Body of pancreas (tissue), 4 donors: ENCODE measurements at regions not wholly inside any gene's neighbourhood (a gene's known extent, or its start where the extent isn't known, plus 50 kb on each side); places are given as distances from the start of the nearest gene placed in this dataset.

Experiments used
- ATAC-seq: fragments of 150-250 bp; one replicate; pipeline ENCODE4 v1.9.1; 2016
- DNase-seq, 4 donors: peaks; one replicate each; pipeline ENCODE4 v3.0.0-alpha.2; 2019
- H3K27ac ChIP-seq, 4 donors: fragments of 200-600 bp; sonication (generic); 1 replicate in 3 of 4; 2 replicates in 1 of 4; pipeline versions ENCODE4 v1.5.1 to v1.6.1; 2016 to 2019; ENCODE audit warnings: mild to moderate bottlenecking in 1 of 4, mixed read lengths in 1 of 4, moderate library complexity in 1 of 4
- H3K27me3 ChIP-seq, 2 donors: fragments of 200-600 bp; sonication (generic); one replicate each; pipeline ENCODE4 v1.6.0; 2016; ENCODE audit warnings: mild to moderate bottlenecking in 1 of 2
- H3K36me3 ChIP-seq, 2 donors: fragments of 200-600 bp; sonication (generic); replicated peaks in 1 of 2; 2 replicates each; pipeline ENCODE4 v1.5.1; 2016; ENCODE audit warnings: low read depth in 2 of 2; ENCODE audit not compliant: insufficient read depth in 1 of 2
- H3K4me1 ChIP-seq: fragments of 200-600 bp; sonication (generic); one replicate; pipeline ENCODE4 v1.6.0; 2016
- H3K4me3 ChIP-seq, 2 donors: fragments of 200-600 bp; sonication (generic); 1 replicate in 1 of 2; 2 replicates in 1 of 2; pipeline ENCODE4 v1.5.1; 2016 to 2019
- H3K9me3 ChIP-seq, 3 donors: fragments of 200-600 bp; sonication (generic); 1 replicate in 2 of 3; 2 replicates in 1 of 3; pipeline ENCODE4 v1.5.1; 2016
- CTCF ChIP-seq, 7 experiments: fragments of 450-650 bp in 4 of 7; fragments of 200-600 bp in 3 of 7; sonication (generic) in 3 of 7; IDR thresholded peaks; one replicate each; pipeline ENCODE4 v1.5.1; 2016 to 2019; ENCODE audit warnings: antibody characterized with exemption in 7 of 7
- POLR2A ChIP-seq, 3 donors: fragments of 450-650 bp; IDR thresholded peaks; one replicate each; pipeline ENCODE4 v1.6.1; 2016; ENCODE audit warnings: antibody characterized with exemption in 3 of 3, mild to moderate bottlenecking in 2 of 3
- WGBS, 2 donors: methylation state at CpG; one replicate each; pipeline ENCODE4 v1.1.5; 2017; 5-methylcytosine and 5-hydroxymethylcytosine counted together
- intact Hi-C: fragments of 100-400 bp; cut with DNase I; formaldehyde crosslinking; loops from one replicate; pipeline ENCODE4 v1.15.1; 2023

GRCh38 chr6:44043479-44044153 lies 83.6 kb downstream of the MRPL14 start:
- Histone ChIP-seq H3K4me3 (no peak overlapping the region), H3K27me3 (no peaks in the 10 kb centered on the region), H3K4me1 (peaks cover 13% of the 10 kb centered on the region), H3K36me3 (no peaks in the 10 kb centered on the region), H3K27ac (no peak overlapping the region), H3K9me3 (no peaks in the 10 kb centered on the region)
- DNase-seq (no peak), ATAC-seq (no peak)
- TF ChIP-seq POLR2A (IDR thresholded peaks at IDR 0.05) (no peak), CTCF (IDR thresholded peaks at IDR 0.05) (no peak)
- intact Hi-C loops = no loop called here
- WGBS, 2 donors = 56 to 85% methylated on average over 2 of the region's 2 CpGs

- H3K27ac ChIP-seq = no peak overlapping the region
- H3K27me3 ChIP-seq = no peaks in the 10 kb centered on the region
- intact Hi-C loops = no loop called here
- no peak for TF ChIP-seq CTCF (IDR thresholded peaks at IDR 0.05)
- TF ChIP-seq POLR2A (IDR thresholded peaks at IDR 0.05) = no peak
- H3K9me3 ChIP-seq = no peaks in the 10 kb centered on the region
- 52 to 77% methylated on average over 1 of the region's 1 CpG for WGBS, 2 donors
- H3K4me3 ChIP-seq = no peak overlapping the region
- DNase-seq = no peak
- H3K4me1 ChIP-seq = peaks cover 13% of the 10 kb centered on the region
- no peaks in the 10 kb centered on the region for H3K36me3 ChIP-seq
- ATAC-seq = peak; percentile 34
These were observed 84.2 kb downstream of the MRPL14 start for GRCh38 chr6:44042989-44043478.

GRCh38 chr6:44042261-44042988 lies 84.8 kb downstream of the MRPL14 start:
- ATAC-seq (no peak), DNase-seq (no peak)
- TF ChIP-seq CTCF (IDR thresholded peaks at IDR 0.05) (no peak), POLR2A (IDR thresholded peaks at IDR 0.05) (no peak)
- H3K36me3 ChIP-seq = no peaks in the 10 kb centered on the region
- intact Hi-C loops = no loop called here
- no peak overlapping the region for H3K4me3 ChIP-seq
- peaks cover 13% of the 10 kb centered on the region for H3K4me1 ChIP-seq
- no peaks in the 10 kb centered on the region for H3K9me3 ChIP-seq
- 92 to 100% methylated on average over 2 to 4 of the region's 4 CpGs for WGBS, 2 donors
- no peak overlapping the region for H3K27ac ChIP-seq
- no peaks in the 10 kb centered on the region for H3K27me3 ChIP-seq

GRCh38 chr6:44041461-44042260 lies 85.6 kb downstream of the MRPL14 start:
- intact Hi-C loops = no loop called here
- no peak for TF ChIP-seq POLR2A (IDR thresholded peaks at IDR 0.05)
- no peak for TF ChIP-seq CTCF (IDR thresholded peaks at IDR 0.05)
- peak; percentile 29 for ATAC-seq
- peaks cover 13% of the 10 kb centered on the region for H3K4me1 ChIP-seq
- H3K36me3 ChIP-seq = no peaks in the 10 kb centered on the region
- peak in 2 of 4 donors; percentile 19 to 48 for DNase-seq
- H3K9me3 ChIP-seq = no peaks in the 10 kb centered on the region
- no peaks in the 10 kb centered on the region for H3K27me3 ChIP-seq
- H3K4me3 ChIP-seq = no peak overlapping the region
- WGBS, 2 donors = 73 to 77% methylated on average over 10 of the region's 10 CpGs
- H3K27ac ChIP-seq = no peak overlapping the region
